ENCODE measurements at regions not wholly inside any gene's neighbourhood (a gene's known extent, or its start where the extent isn't known, plus 50 kb on each side); places are given as distances from the start of the nearest gene placed in this dataset.

- Histone ChIP-seq H3K4me2 (ENCODE audit: low read length, poor library complexity, severe bottlenecking) (no peak overlapping the region), H3K27me3 (ENCODE audit: control insufficient read depth in 1 of 2, insufficient read depth in 1 of 2, low read length in 2 of 2) (no peaks in the 10 kb centered on the region), H2AFZ (ENCODE audit: low read depth, low read length) (no peak overlapping the region), H3K23ac (ENCODE audit: low read length in 2 of 2) (no peak overlapping the region), H3K4me3 (ENCODE audit: insufficient read depth in 1 of 2, low read depth in 1 of 2, low read length in 2 of 2) (no peak overlapping the region), H3K36me3 (ENCODE audit: control insufficient read depth in 1 of 2, insufficient read depth in 2 of 2, low read depth in 1 of 2, low read length in 2 of 2) (peaks cover 0 to 10% of the 10 kb centered on the region in 2 experiments), H3K9ac (ENCODE audit: low read length) (no peak overlapping the region), H2AK5ac (ENCODE audit: low read length, severe bottlenecking) (no peak overlapping the region), H2BK12ac (ENCODE audit: low read length in 2 of 2) (no peak overlapping the region), H2BK15ac (ENCODE audit: low read depth, poor library complexity, severe bottlenecking) (no peak overlapping the region), H4K91ac (ENCODE audit: low read length) (no peak overlapping the region), H4K8ac (ENCODE audit: low read length) (no peak overlapping the region), H3K27ac (ENCODE audit: low read length, poor library complexity, severe bottlenecking) (peak overlapping the region; percentile 16), H3K14ac (ENCODE audit: low read length in 2 of 2) (no peak overlapping the region), H3K4ac (ENCODE audit: low read depth in 1 of 2, low read length in 2 of 2) (no peak overlapping the region), H2BK5ac (ENCODE audit: low read depth, low read length, poor library complexity, severe bottlenecking) (no peak overlapping the region), H3K4me1 (ENCODE audit: control insufficient read depth, insufficient read depth, low read depth, low read length) (peaks cover 4% of the 10 kb centered on the region), H3K18ac (ENCODE audit: low read depth in 1 of 2, low read length in 2 of 2) (no peak overlapping the region), H3K79me1 (replicated peaks; ENCODE audit: low read length, poor library complexity, severe bottlenecking) (no peaks in the 10 kb centered on the region), H2BK120ac (ENCODE audit: low read depth, low read length) (no peak overlapping the region), H3K9me3 (ENCODE audit: control insufficient read depth, low read length) (no peaks in the 10 kb centered on the region)
- WGBS: 96% methylated on average over 3 of the region's 4 CpGs
- no peak for DNase-seq
Observed at GRCh38 chr2:54047091-54047490, 68.3 kb upstream of the ACYP2 start.

GRCh38 chr2:54042897-54043620 lies 72.3 kb upstream of the PSME4 start:
- Histone ChIP-seq H3K18ac (ENCODE audit: low read depth in 1 of 2, low read length in 2 of 2) (no peak overlapping the region), H3K27ac (ENCODE audit: low read length, poor library complexity, severe bottlenecking) (no peak overlapping the region), H2BK15ac (ENCODE audit: low read depth, poor library complexity, severe bottlenecking) (no peak overlapping the region), H3K14ac (ENCODE audit: low read length in 2 of 2) (no peak overlapping the region), H4K91ac (ENCODE audit: low read length) (no peak overlapping the region), H2BK120ac (ENCODE audit: low read depth, low read length) (no peak overlapping the region), H3K4ac (ENCODE audit: low read depth in 1 of 2, low read length in 2 of 2) (no peak overlapping the region), H4K8ac (ENCODE audit: low read length) (no peak overlapping the region), H3K4me2 (ENCODE audit: low read length, poor library complexity, severe bottlenecking) (no peak overlapping the region), H2BK12ac (ENCODE audit: low read length in 2 of 2) (no peak overlapping the region), H3K79me1 (replicated peaks; ENCODE audit: low read length, poor library complexity, severe bottlenecking) (no peaks in the 10 kb centered on the region), H2AK5ac (ENCODE audit: low read length, severe bottlenecking) (no peak overlapping the region), H3K9ac (ENCODE audit: low read length) (no peak overlapping the region), H3K4me3 (ENCODE audit: insufficient read depth in 1 of 2, low read depth in 1 of 2, low read length in 2 of 2) (no peak overlapping the region), H3K9me3 (ENCODE audit: control insufficient read depth, low read length) (no peaks in the 10 kb centered on the region), H3K4me1 (ENCODE audit: control insufficient read depth, insufficient read depth, low read depth, low read length) (peaks cover 1% of the 10 kb centered on the region), H2AFZ (ENCODE audit: low read depth, low read length) (no peak overlapping the region), H2BK5ac (ENCODE audit: low read depth, low read length, poor library complexity, severe bottlenecking) (no peak overlapping the region), H3K27me3 (ENCODE audit: control insufficient read depth in 1 of 2, insufficient read depth in 1 of 2, low read length in 2 of 2) (no peaks in the 10 kb centered on the region), H3K36me3 (ENCODE audit: control insufficient read depth in 1 of 2, insufficient read depth in 2 of 2, low read depth in 1 of 2, low read length in 2 of 2) (peaks cover 0 to 3% of the 10 kb centered on the region in 2 experiments), H3K23ac (ENCODE audit: low read length in 2 of 2) (no peak overlapping the region)
- WGBS: 100% methylated on average over 2 of the region's 2 CpGs
- DNase-seq: peak; percentile 11

DNA sequence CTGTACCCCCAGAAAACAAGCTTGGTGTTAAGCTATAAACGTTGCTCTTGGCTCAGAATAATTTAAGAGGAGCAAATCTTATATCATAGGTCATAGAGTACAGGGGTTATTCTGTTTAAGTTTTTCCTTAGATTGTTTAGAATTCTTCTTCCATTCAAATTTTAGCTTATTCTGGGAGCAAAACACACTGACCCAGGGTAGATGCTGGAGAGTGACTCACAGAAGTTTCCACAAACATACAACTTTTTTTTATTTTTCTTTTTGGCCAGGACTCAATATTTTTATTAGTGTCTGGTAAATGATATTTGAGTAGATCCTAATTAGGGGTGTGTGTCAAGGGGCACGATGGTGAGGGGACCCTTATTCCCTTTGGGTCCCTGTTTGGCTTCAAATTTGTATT lies 71.5 kb upstream of the PSME4 start:
- no peak overlapping the region for H2AK5ac ChIP-seq (ENCODE audit: low read length, severe bottlenecking)
- no peak overlapping the region for H3K4me2 ChIP-seq (ENCODE audit: low read length, poor library complexity, severe bottlenecking)
- H3K23ac ChIP-seq (ENCODE audit: low read length in 2 of 2): no peak overlapping the region
- no peak overlapping the region for H3K9ac ChIP-seq (ENCODE audit: low read length)
- no peak overlapping the region for H3K18ac ChIP-seq (ENCODE audit: low read depth in 1 of 2, low read length in 2 of 2)
- H3K79me1 ChIP-seq (replicated peaks; ENCODE audit: low read length, poor library complexity, severe bottlenecking): no peaks in the 10 kb centered on the region
- H3K27me3 ChIP-seq (ENCODE audit: control insufficient read depth in 1 of 2, insufficient read depth in 1 of 2, low read length in 2 of 2): no peaks in the 10 kb centered on the region
- WGBS: 91% methylated on average over 1 of the region's 2 CpGs
- no peak overlapping the region for H3K14ac ChIP-seq (ENCODE audit: low read length in 2 of 2)
- no peak overlapping the region for H2AFZ ChIP-seq (ENCODE audit: low read depth, low read length)
- H3K4me1 ChIP-seq (ENCODE audit: control insufficient read depth, insufficient read depth, low read depth, low read length): no peaks in the 10 kb centered on the region
- H3K4ac ChIP-seq (ENCODE audit: low read depth in 1 of 2, low read length in 2 of 2): no peak overlapping the region
- H3K27ac ChIP-seq (ENCODE audit: low read length, poor library complexity, severe bottlenecking): no peak overlapping the region
- no peak overlapping the region for H2BK5ac ChIP-seq (ENCODE audit: low read depth, low read length, poor library complexity, severe bottlenecking)
- DNase-seq: peak; percentile 35
- H2BK120ac ChIP-seq (ENCODE audit: low read depth, low read length): no peak overlapping the region
- H2BK12ac ChIP-seq (ENCODE audit: low read length in 2 of 2): no peak overlapping the region
- no peaks in the 10 kb centered on the region for H3K9me3 ChIP-seq (ENCODE audit: control insufficient read depth, low read length)
- no peak overlapping the region for H3K4me3 ChIP-seq (ENCODE audit: insufficient read depth in 1 of 2, low read depth in 1 of 2, low read length in 2 of 2)
- H3K36me3 ChIP-seq (ENCODE audit: control insufficient read depth in 1 of 2, insufficient read depth in 2 of 2, low read depth in 1 of 2, low read length in 2 of 2): peaks cover 0 to 3% of the 10 kb centered on the region in 2 experiments
- H4K8ac ChIP-seq (ENCODE audit: low read length): no peak overlapping the region
- no peak overlapping the region for H2BK15ac ChIP-seq (ENCODE audit: low read depth, poor library complexity, severe bottlenecking)
- H4K91ac ChIP-seq (ENCODE audit: low read length): no peak overlapping the region

DNA sequence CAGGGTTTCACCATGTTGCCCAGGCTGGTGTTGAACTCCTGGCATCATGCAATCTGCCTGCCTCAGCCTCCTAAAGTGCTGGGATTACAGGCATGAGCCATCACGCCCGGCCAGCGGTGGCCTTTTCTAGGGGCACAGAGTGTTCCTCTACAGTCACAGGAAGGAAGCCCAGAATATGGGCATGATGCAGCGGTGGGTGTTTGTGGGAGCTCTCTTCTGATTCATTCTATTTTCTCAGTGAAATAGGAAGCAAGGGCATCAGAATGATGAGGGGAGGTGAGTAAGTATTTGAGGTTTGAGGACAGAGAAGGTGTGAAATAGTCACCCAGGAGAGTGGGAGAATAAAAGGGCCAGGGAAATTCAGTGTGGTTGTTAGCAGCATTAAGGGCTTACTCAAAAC lies 70.3 kb upstream of the PSME4 start:
- Histone ChIP-seq H3K36me3 (ENCODE audit: control insufficient read depth in 1 of 2, insufficient read depth in 2 of 2, low read depth in 1 of 2, low read length in 2 of 2) (peaks cover 0 to 3% of the 10 kb centered on the region in 2 experiments), H3K27ac (ENCODE audit: low read length, poor library complexity, severe bottlenecking) (no peak overlapping the region), H3K23ac (ENCODE audit: low read length in 2 of 2) (no peak overlapping the region), H3K4me1 (ENCODE audit: control insufficient read depth, insufficient read depth, low read depth, low read length) (no peaks in the 10 kb centered on the region), H3K79me1 (replicated peaks; ENCODE audit: low read length, poor library complexity, severe bottlenecking) (peaks cover 1% of the 10 kb centered on the region), H3K18ac (ENCODE audit: low read depth in 1 of 2, low read length in 2 of 2) (no peak overlapping the region), H3K4me2 (ENCODE audit: low read length, poor library complexity, severe bottlenecking) (no peak overlapping the region), H2BK12ac (ENCODE audit: low read length in 2 of 2) (no peak overlapping the region), H2AFZ (ENCODE audit: low read depth, low read length) (no peak overlapping the region), H2BK120ac (ENCODE audit: low read depth, low read length) (no peak overlapping the region), H2AK5ac (ENCODE audit: low read length, severe bottlenecking) (no peak overlapping the region), H4K91ac (ENCODE audit: low read length) (no peak overlapping the region), H3K27me3 (ENCODE audit: control insufficient read depth in 1 of 2, insufficient read depth in 1 of 2, low read length in 2 of 2) (no peaks in the 10 kb centered on the region), H2BK15ac (ENCODE audit: low read depth, poor library complexity, severe bottlenecking) (no peak overlapping the region), H3K9ac (ENCODE audit: low read length) (no peak overlapping the region), H3K9me3 (ENCODE audit: control insufficient read depth, low read length) (no peaks in the 10 kb centered on the region), H3K4me3 (ENCODE audit: insufficient read depth in 1 of 2, low read depth in 1 of 2, low read length in 2 of 2) (no peak overlapping the region), H4K8ac (ENCODE audit: low read length) (no peak overlapping the region), H3K14ac (ENCODE audit: low read length in 2 of 2) (no peak overlapping the region), H2BK5ac (ENCODE audit: low read depth, low read length, poor library complexity, severe bottlenecking) (no peak overlapping the region), H3K4ac (ENCODE audit: low read depth in 1 of 2, low read length in 2 of 2) (no peak overlapping the region)
- DNase-seq: no peak
- 95% methylated on average over 4 of the region's 4 CpGs for WGBS
